ENCODE measurements at regions not wholly inside any gene's neighbourhood (a gene's known extent, or its start where the extent isn't known, plus 50 kb on each side); places are given as distances from the start of the nearest gene placed in this dataset.
"Not testable (repeated sequence)": the region's sequence is repeated elsewhere in the genome, so short reads cannot be mapped to it uniquely, and the experiment has no call there.

DNA sequence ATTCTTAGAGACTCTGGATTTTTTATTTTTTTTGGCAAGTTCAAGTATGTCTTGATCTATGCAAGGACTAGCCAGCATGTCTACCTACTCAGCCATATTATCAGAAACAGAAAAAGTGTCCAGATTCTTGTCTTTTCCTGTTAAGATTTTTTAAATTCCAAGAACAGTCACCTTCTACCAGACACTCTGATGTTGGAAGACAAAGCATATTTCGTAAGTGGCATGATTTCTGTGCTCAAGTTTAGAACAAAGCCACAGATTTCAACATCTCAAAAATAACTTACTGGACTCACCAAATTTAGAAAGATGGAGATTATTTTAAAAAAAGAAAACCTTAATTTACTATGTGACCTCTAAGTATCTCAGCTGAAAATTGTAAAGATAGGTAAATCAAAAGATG, 61.9 kb downstream of the GOLGA6L7 start:
- Histone ChIP-seq H4K20me1 (replicated peaks; ENCODE audit: control insufficient read depth, extremely low read depth, insufficient read depth, low read length) (no peaks in the 10 kb centered on the region), H3K9ac (replicated peaks; ENCODE audit: extremely low read depth, insufficient read depth, low read length) (no peak overlapping the region), H3K27me3 (ENCODE audit: control insufficient read depth in 2 of 2, insufficient read depth in 2 of 2, low read length in 2 of 2) (peaks cover 4 to 6% of the 10 kb centered on the region in 2 experiments), H2AFZ (ENCODE audit: low read depth, low read length) (no peak overlapping the region), H3K9me1 (replicated peaks; ENCODE audit: control insufficient read depth, extremely low read depth, insufficient read depth, low read length) (no peaks in the 10 kb centered on the region), H3K36me3 (ENCODE audit: control insufficient read depth in 2 of 2, extremely low read depth in 1 of 2, insufficient read depth in 2 of 2, low read length in 2 of 2) (no peaks in the 10 kb centered on the region), H3K4me3 (replicated peaks in 1 of 3; ENCODE audit: insufficient read depth in 1 of 3, low read depth in 1 of 3, low read length in 3 of 3) (no peak overlapping the region), H3K79me2 (ENCODE audit: control insufficient read depth, insufficient read depth, low read length) (no peaks in the 10 kb centered on the region), H3K9me3 (replicated peaks; ENCODE audit: control insufficient read depth, insufficient read depth, low read length) (no peaks in the 10 kb centered on the region), H3K27ac (ENCODE audit: insufficient read depth, low read depth, low read length) (no peak overlapping the region), H3K4me1 (ENCODE audit: control insufficient read depth, extremely low read depth, insufficient read depth, low read length) (no peaks in the 10 kb centered on the region), H3K4me2 (ENCODE audit: insufficient read depth, low read length) (no peak overlapping the region)
- CTCF ChIA-PET: no interaction called here
- POLR2A ChIA-PET: no interaction called here
- dilution Hi-C loops (cut with MboI; ENCODE audit: extremely low pct_ligation_motif_present, low sequenced_read_pairs) (no loop called here), intact Hi-C loops (cut with micrococcal nuclease) (loop anchor here (5.0 kb wide), 1 partner anchor 191 kb away; no protein-coding TSS in a partner anchor)
- FAIRE-seq (no peak), DNase-seq (ENCODE audit: low read depth, low spot score) (no peak)
- BruUV-seq (replicated peaks): no TSS peak
- TF ChIP-seq POLR2A (IDR thresholded peaks at IDR 0.05; ENCODE audit: low read depth, low read length) (no peak), POLR2AphosphoS5 (IDR thresholded peaks at IDR 0.05; ENCODE audit: insufficient read depth, low read depth, low read length) (no peak), GATA2 (IDR thresholded peaks at IDR 0.05; ENCODE audit: insufficient read depth, insufficient read length, low read depth, low read length) (no peak), FOS (IDR thresholded peaks at IDR 0.05; ENCODE audit: borderline replicate concordance, insufficient read depth, low read length) (no peak), EZH2 (IDR thresholded peaks at IDR 0.05; ENCODE audit: borderline replicate concordance, low read depth, low read length, severe bottlenecking) (no peak), MYC (IDR thresholded peaks at IDR 0.05; ENCODE audit: low read depth, low read length) (no peak)
- TF ChIP-seq, protein P1, sequence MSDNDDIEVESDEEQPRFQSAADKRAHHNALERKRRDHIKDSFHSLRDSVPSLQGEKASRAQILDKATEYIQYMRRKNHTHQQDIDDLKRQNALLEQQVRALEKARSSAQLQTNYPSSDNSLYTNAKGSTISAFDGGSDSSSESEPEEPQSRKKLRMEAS (IDR thresholded peaks at IDR 0.05; ENCODE audit: insufficient read depth, insufficient read length): no peak
- TF ChIP-seq, protein P2, sequence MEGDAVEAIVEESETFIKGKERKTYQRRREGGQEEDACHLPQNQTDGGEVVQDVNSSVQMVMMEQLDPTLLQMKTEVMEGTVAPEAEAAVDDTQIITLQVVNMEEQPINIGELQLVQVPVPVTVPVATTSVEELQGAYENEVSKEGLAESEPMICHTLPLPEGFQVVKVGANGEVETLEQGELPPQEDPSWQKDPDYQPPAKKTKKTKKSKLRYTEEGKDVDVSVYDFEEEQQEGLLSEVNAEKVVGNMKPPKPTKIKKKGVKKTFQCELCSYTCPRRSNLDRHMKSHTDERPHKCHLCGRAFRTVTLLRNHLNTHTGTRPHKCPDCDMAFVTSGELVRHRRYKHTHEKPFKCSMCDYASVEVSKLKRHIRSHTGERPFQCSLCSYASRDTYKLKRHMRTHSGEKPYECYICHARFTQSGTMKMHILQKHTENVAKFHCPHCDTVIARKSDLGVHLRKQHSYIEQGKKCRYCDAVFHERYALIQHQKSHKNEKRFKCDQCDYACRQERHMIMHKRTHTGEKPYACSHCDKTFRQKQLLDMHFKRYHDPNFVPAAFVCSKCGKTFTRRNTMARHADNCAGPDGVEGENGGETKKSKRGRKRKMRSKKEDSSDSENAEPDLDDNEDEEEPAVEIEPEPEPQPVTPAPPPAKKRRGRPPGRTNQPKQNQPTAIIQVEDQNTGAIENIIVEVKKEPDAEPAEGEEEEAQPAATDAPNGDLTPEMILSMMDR (IDR thresholded peaks at IDR 0.05; ENCODE audit: extremely low read depth in 1 of 2, insufficient read depth in 1 of 2, low read depth in 1 of 2, low read length in 2 of 2): no peak

DNA sequence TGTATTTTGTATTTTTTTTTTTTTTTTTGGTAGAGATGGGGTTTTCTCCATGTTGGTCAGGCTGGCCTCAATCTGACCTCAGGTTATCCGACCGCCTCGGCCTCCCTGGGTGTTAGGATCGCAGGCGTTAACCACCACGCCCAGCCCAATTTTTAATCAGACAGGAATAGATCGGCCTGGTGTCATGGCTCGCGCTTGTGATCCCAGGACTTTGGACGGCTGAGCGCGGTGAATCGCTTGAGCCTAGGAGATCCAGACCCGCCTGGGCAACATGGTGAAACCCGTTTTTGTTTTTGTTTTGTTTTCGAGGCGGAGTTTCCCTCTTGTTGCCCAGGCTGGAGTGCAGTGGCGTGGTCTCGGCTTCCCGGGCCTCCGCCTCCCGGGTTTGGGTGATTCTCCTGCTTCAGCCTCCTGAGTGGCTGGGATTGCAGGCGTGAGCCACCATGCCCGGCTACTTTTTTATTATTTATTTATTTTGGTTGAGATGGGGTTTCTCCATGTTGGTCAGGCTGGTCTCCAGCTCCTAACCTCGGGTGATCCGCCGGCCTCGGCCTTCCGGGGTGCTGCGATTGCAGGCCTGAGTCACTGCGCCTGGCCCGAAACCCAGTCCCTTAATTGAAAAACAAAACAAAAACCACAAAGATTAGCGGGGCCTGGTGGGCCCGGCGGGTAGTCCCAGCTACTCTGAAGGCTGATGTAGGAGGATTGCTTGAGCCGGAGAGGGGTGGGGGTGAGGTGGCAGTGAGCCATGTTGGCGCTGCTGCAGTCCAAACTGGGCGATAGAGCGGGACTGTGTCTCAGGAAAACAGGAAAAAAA, 63.9 kb downstream of the GOLGA6L7 start:
- H3K4me3 ChIP-seq (replicated peaks in 1 of 3; ENCODE audit: insufficient read depth in 1 of 3, low read depth in 1 of 3, low read length in 3 of 3); DNase-seq (ENCODE audit: low read depth, low spot score); H3K4me2 ChIP-seq (ENCODE audit: insufficient read depth, low read length); H3K9me3 ChIP-seq (replicated peaks; ENCODE audit: control insufficient read depth, insufficient read depth, low read length); POLR2A ChIA-PET; H2AFZ ChIP-seq (ENCODE audit: low read depth, low read length); FAIRE-seq; H3K27ac ChIP-seq (ENCODE audit: insufficient read depth, low read depth, low read length); H3K9me1 ChIP-seq (replicated peaks; ENCODE audit: control insufficient read depth, extremely low read depth, insufficient read depth, low read length); H3K36me3 ChIP-seq (ENCODE audit: control insufficient read depth in 2 of 2, extremely low read depth in 1 of 2, insufficient read depth in 2 of 2, low read length in 2 of 2); BruUV-seq (replicated peaks); H3K79me2 ChIP-seq (ENCODE audit: control insufficient read depth, insufficient read depth, low read length); H3K4me1 ChIP-seq (ENCODE audit: control insufficient read depth, extremely low read depth, insufficient read depth, low read length); dilution Hi-C loops (cut with MboI; ENCODE audit: extremely low pct_ligation_motif_present, low sequenced_read_pairs); H3K9ac ChIP-seq (replicated peaks; ENCODE audit: extremely low read depth, insufficient read depth, low read length); H3K27me3 ChIP-seq (ENCODE audit: control insufficient read depth in 2 of 2, insufficient read depth in 2 of 2, low read length in 2 of 2); CTCF ChIA-PET; H4K20me1 ChIP-seq (replicated peaks; ENCODE audit: control insufficient read depth, extremely low read depth, insufficient read depth, low read length): not testable (repeated sequence)
- intact Hi-C loops (cut with micrococcal nuclease): loop anchor here (5.0 kb wide), 1 partner anchor 193 kb away; no protein-coding TSS in a partner anchor
